Spleen (tissue), 11 donors: ENCODE measurements at regions not wholly inside any gene's neighbourhood (a gene's known extent, or its start where the extent isn't known, plus 50 kb on each side); places are given as distances from the start of the nearest gene placed in this dataset.

Source experiments
- DNase-seq: peaks from one replicate; pipeline ENCODE4 v3.0.0-alpha.2; 2020
- H3K27ac ChIP-seq, 8 donors: fragments of 200-600 bp; sonication (generic) in 7 of 8; 1 replicate in 4 of 8; 2 replicates in 4 of 8; pipeline versions ENCODE4 v1.5.0 to v1.8.0; 2016 to 2021; ENCODE audit warnings: inconsistent platforms in 4 of 8, mild to moderate bottlenecking in 4 of 8, moderate library complexity in 1 of 8
- H3K27me3 ChIP-seq, 7 donors: fragments of 200-600 bp; sonication (generic) in 6 of 7; replicated peaks in 1 of 7; 1 replicate in 4 of 7; 2 replicates in 3 of 7; pipeline versions ENCODE4 v1.5.0 to v1.8.0; 2016 to 2021; ENCODE audit warnings: inconsistent platforms in 3 of 7, mild to moderate bottlenecking in 1 of 7
- H3K36me3 ChIP-seq, 6 donors: fragments of 200-600 bp; sonication (generic) in 5 of 6; 1 replicate in 4 of 6; 2 replicates in 2 of 6; pipeline versions ENCODE4 v1.5.0 to v1.8.0; 2016 to 2021; ENCODE audit warnings: inconsistent platforms in 2 of 6
- H3K4me1 ChIP-seq, 6 donors: fragments of 200-600 bp; sonication (generic) in 5 of 6; 1 replicate in 3 of 6; 2 replicates in 3 of 6; pipeline versions ENCODE4 v1.5.0 to v1.8.0; 2016 to 2021; ENCODE audit warnings: inconsistent platforms in 3 of 6
- H3K4me3 ChIP-seq, 8 donors: fragments of 200-600 bp; sonication (generic) in 7 of 8; 1 replicate in 4 of 8; 2 replicates in 4 of 8; pipeline versions ENCODE4 v1.5.0 to v1.8.0; 2016 to 2021; ENCODE audit warnings: inconsistent platforms in 4 of 8, mild to moderate bottlenecking in 4 of 8, moderate library complexity in 2 of 8
- H3K9me3 ChIP-seq, 8 donors: fragments of 200-600 bp; sonication (generic) in 7 of 8; 1 replicate in 4 of 8; 2 replicates in 4 of 8; pipeline versions ENCODE4 v1.5.0 to v1.8.0; 2016 to 2021; ENCODE audit warnings: inconsistent platforms in 4 of 8
- CTCF ChIP-seq, 11 experiments: fragments of 200-600 bp in 7 of 11; fragments of 450-650 bp in 4 of 11; sonication (generic) in 4 of 11; IDR thresholded peaks in 8 of 11; conservative IDR thresholded peaks in 3 of 11; 1 replicate in 7 of 11; 2 replicates in 4 of 11; pipeline versions ENCODE4 v1.4.0 to v1.8.0; 2016 to 2021; ENCODE audit warnings: antibody characterized with exemption in 11 of 11, inconsistent platforms in 4 of 11, mild to moderate bottlenecking in 1 of 11
- POLR2A ChIP-seq, 3 donors: fragments of 450-650 bp; IDR thresholded peaks; one replicate each; pipeline ENCODE4 v1.5.1; 2017; ENCODE audit warnings: antibody characterized with exemption in 3 of 3, mild to moderate bottlenecking in 1 of 3
- POLR2AphosphoS5 ChIP-seq, 3 donors: sonication (generic); formaldehyde crosslinking; IDR thresholded peaks; one replicate each; pipeline ENCODE4 v1.5.1; 2017; ENCODE audit warnings: antibody characterized with exemption in 3 of 3
- WGBS, 5 donors: extraction: QIAGEN DNeasy Blood & Tissue Kit in 3 of 5; methylation state at CpG; one replicate each; pipeline versions ENCODE4 v1.1.5 to v1.1.7; 2013 to 2018; 5-methylcytosine and 5-hydroxymethylcytosine counted together
- intact Hi-C: fragments of 100-400 bp; cut with DNase I; formaldehyde crosslinking; loops from one replicate; pipeline ENCODE4 v1.15.0; 2023; ENCODE audit warnings: low total_unique reads
- donor health status: healthy with polysubstance abuse.
- donor health status: DM: no; HTN: no; CAD: no; lungs with moderate emphysema.
- donor health status: DM: no; HTN: no; CAD: no.
- donor health status: Bipolar disorder and iron deficiency.
- donor health status: healthy.
- donor health status: DM: no; HTN: no; CAD: no.
- donor health status: DM: yes; HTN: yes; CAD: no.

GRCh38 chr1:98126740-98127139 is 205.9 kb upstream of the DPYD start:
- no peaks in the 10 kb centered on the region for H3K4me1 ChIP-seq
- no peak for DNase-seq
- no peaks in the 10 kb centered on the region for H3K36me3 ChIP-seq
- intact Hi-C loops = no loop called here
- no peak overlapping the region for H3K27ac ChIP-seq
- H3K9me3 ChIP-seq = no peaks in the 10 kb centered on the region
- H3K4me3 ChIP-seq = no peak overlapping the region
- TF ChIP-seq CTCF (IDR thresholded peaks at IDR 0.05 in 8 of 11, conservative IDR thresholded peaks at IDR 0.05 in 3 of 11) = no peak
- H3K27me3 ChIP-seq = no peaks in the 10 kb centered on the region

- H3K27me3 ChIP-seq = no peaks in the 10 kb centered on the region
- no peak for TF ChIP-seq POLR2AphosphoS5 (IDR thresholded peaks at IDR 0.05)
- TF ChIP-seq CTCF (IDR thresholded peaks at IDR 0.05 in 8 of 11, conservative IDR thresholded peaks at IDR 0.05 in 3 of 11) = no peak
- no peak for TF ChIP-seq POLR2A (IDR thresholded peaks at IDR 0.05)
- no peaks in the 10 kb centered on the region for H3K9me3 ChIP-seq
- intact Hi-C loops = no loop called here
- no peaks in the 10 kb centered on the region for H3K4me1 ChIP-seq
- H3K4me3 ChIP-seq = no peak overlapping the region
- DNase-seq = no peak
- H3K27ac ChIP-seq = no peak overlapping the region
- WGBS, 5 donors = 0 to 24% (median 0%) methylated on average over 1 of the region's 1 CpG
- H3K36me3 ChIP-seq = no peaks in the 10 kb centered on the region
Measured at GRCh38 chr1:98121646-98122045, 200.8 kb upstream of the DPYD start.

- Histone ChIP-seq H3K27me3 (no peaks in the 10 kb centered on the region), H3K4me3 (no peak overlapping the region), H3K27ac (no peak overlapping the region), H3K9me3 (no peaks in the 10 kb centered on the region), H3K4me1 (no peaks in the 10 kb centered on the region), H3K36me3 (no peaks in the 10 kb centered on the region)
- TF ChIP-seq POLR2AphosphoS5 (IDR thresholded peaks at IDR 0.05) = no peak
- intact Hi-C loops = no loop called here
- no peak for DNase-seq
- WGBS, 5 donors = 30 to 37% (median 34%) methylated on average over 1 of the region's 1 CpG
Measured at GRCh38 chr1:98119796-98120195, 199.0 kb upstream of the DPYD start.

GRCh38 chr1:98113811-98114210 is 193.0 kb upstream of the DPYD start:
- TF ChIP-seq CTCF (IDR thresholded peaks at IDR 0.05 in 8 of 11, conservative IDR thresholded peaks at IDR 0.05 in 3 of 11) = no peak
- TF ChIP-seq POLR2AphosphoS5 (IDR thresholded peaks at IDR 0.05) = no peak
- no peak for TF ChIP-seq POLR2A (IDR thresholded peaks at IDR 0.05)
- Histone ChIP-seq H3K4me1 (no peaks in the 10 kb centered on the region), H3K27me3 (no peaks in the 10 kb centered on the region), H3K36me3 (no peaks in the 10 kb centered on the region), H3K27ac (no peak overlapping the region), H3K9me3 (peaks cover 0 to 4% (median 0%) of the 10 kb centered on the region in 8 donors), H3K4me3 (no peak overlapping the region)
- 67 to 77% (median 71%) methylated on average over 1 of the region's 1 CpG for WGBS, 5 donors
- no peak for DNase-seq
- intact Hi-C loops = no loop called here

GRCh38 chr1:98112626-98113025 is 191.8 kb upstream of the DPYD start:
- H3K4me3 ChIP-seq = no peak overlapping the region
- H3K9me3 ChIP-seq = peaks cover under 1 to 12% (median 8%) of the 10 kb centered on the region in 8 donors
- no peaks in the 10 kb centered on the region for H3K4me1 ChIP-seq
- intact Hi-C loops = no loop called here
- H3K27ac ChIP-seq = no peak overlapping the region
- H3K27me3 ChIP-seq = no peaks in the 10 kb centered on the region
- TF ChIP-seq CTCF (IDR thresholded peaks at IDR 0.05 in 8 of 11, conservative IDR thresholded peaks at IDR 0.05 in 3 of 11) = no peak
- TF ChIP-seq POLR2A (IDR thresholded peaks at IDR 0.05) = no peak
- TF ChIP-seq POLR2AphosphoS5 (IDR thresholded peaks at IDR 0.05) = no peak
- no peaks in the 10 kb centered on the region for H3K36me3 ChIP-seq
- WGBS, 5 donors = 81 to 92% (median 91%) methylated on average over 2 of the region's 2 CpGs
- no peak for DNase-seq
